Muscle of arm (tissue), 1 donor: ENCODE measurements at regions not wholly inside any gene's neighbourhood (a gene's known extent, or its start where the extent isn't known, plus 50 kb on each side); places are given as distances from the start of the nearest gene placed in this dataset.
A peak's percentile ranks its signal among the peaks of the same experiment; 100 is the strongest.

ENCODE experiments used
- DNase-seq: peaks from one replicate; pipeline ENCODE4 v3.0.0-alpha.2; 2013

DNA sequence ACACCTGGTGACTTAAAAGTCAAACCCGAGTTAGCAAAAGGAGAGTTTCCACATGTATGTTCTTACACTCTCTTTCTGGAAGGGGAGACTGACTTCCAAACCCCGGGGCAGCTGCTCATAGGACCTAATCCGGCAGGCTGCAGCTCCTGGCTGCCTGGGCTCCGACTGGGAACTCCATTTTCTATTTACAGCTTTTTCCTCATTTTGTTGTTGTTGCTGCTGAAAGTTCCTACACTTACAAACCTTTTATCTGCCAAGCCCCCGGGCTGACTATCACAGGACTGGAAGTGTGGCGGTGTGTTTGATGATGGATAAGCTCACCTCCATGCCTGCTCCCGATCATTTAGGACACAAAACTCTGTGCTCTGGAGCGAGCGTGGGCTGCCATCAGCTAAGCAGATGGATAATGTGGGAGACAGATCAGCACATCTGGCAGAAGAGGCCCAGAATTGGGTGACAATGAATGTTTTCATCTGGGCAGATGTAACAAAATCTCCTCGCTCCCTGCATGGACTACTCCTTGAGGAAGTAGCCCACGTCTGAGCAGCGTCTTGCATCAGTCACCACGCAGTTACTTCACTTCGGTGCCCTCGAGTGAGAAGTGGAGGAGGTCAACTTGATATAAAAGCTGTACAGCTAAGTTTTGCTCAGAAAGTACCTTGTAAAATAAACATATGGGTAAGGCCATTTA lies 114.4 kb upstream of the COPS8 start:
- DNase-seq = no peak

DNA sequence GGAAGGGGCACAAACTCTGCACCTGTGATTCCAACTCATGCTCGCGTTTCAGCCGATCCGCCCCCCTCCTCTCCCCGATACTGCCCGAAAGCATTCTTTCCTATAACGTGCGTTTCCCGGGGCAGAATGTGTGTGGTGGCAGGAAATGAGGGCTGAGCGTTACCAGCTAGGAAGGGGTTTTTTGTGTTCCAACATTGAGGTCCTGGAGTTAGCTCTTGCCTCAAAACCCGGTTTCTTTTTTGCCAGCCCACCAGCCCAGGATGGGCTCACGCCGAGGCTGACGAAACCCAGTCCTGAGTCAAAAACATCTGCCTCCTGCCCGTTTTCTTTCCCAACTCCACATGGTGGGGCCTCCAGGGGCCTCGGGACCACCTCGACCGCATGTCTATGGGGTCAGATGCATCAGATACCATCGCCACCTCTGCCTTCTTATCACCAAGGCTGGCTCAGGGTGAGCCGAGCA lies 113.7 kb upstream of the COPS8 start:
- no peak for DNase-seq

DNA sequence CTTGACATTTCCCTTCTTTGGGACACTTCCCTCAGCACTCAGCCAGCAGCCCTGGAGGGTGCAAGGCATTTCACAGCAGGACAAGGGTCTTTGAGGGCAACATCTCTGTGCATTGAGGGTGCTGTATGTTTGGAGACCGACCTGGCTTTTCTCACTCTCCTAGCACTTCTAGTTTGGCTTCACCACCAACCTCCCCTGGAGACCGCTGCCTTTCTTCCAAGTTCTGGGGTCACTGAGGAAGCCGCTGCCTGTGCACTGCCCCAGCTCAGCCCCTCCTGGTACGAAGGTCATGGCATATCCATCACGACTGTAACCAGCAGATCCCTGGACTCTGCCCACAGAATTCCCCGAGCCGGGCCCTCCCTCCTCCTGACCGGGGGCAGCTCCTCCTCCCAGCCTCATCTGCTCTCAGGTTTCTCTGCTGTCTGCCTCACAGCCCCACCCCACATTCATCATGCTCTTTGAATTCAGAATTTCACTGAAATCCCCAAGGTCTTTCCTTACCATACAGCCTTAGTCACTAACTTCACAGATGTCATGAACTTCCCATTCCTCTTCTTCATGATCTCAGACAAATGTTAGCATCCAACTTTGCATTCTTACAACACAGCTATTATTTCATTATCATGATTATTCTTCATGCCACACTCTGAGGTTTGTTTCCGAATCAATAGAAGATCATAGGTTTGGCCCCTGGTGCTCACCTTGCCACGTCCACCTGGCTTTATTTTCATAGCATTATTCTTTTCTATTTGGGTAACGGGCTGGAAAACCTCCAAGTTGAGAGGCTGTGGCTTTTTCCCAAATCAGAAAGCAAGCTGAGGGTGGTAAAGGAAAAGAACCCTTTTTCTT lies 113.0 kb upstream of the COPS8 start:
- DNase-seq = peak; percentile 71

DNA sequence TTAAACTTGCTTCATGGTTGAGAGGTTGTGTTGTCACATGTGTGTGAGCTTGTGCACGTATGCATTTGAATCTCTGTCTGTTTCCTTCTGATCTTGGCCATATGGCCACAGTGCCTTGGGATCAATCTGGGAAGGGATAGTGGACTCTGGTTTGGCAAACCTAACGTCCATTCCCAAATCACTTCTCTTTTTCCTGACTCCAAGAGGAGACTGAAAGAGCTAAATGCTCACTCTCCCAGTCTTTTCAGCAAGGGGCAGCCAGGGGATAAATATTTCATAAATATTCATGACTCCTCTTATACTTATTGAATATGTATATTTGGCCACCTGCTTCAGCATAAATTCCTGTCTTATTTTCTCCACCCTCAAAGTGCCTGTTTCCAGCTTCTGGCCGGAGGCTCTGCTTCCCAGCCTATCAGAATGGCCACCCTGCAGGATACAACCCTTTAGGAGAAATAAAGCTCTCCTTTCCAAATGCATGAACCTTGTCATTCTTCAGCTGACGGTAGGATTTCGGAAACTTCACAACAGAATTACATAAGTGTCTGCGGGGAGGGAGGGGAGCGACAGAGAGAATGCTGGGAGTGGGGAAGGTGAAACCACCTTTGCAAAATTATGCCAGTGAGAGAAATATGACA lies 112.2 kb upstream of the COPS8 start:
- DNase-seq = peak; percentile 76

DNA sequence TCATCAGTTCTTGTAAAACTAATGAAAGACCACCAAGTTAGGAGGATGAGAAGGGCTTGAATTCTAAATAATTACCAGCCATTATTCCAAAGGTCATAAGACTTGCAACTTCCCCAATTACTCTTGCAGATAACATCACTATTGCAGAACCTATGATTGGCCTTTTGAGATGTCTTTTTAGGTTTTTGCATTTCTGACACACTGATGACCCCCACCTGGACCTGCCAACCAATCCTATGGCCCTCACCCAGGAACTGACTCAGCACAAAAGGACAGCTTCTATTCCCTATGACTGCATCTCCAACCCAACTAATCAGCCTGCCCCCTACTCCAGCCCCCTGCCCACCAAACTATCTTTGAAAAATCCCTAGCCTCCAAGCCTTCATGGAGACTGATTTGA lies 111.5 kb upstream of the COPS8 start:
- no peak for DNase-seq

DNA sequence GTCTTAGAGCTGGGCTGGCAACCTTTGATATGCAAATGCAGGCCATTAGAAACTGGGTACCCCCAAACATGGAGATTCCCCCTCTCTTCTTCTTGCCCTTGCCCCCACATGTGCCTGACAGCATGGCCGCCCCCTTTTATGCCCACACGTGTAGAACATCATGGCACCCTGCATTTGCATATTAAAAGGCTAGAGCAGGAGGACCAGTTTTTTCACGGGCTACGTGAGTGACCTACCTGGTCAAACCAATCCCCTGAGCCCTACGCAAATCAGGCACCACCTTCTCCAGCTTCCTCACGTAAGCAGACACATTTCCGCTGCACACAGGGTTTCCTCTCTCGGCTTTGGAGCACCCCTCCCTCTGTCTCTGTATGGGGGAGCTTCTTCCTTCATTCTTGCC lies 110.9 kb upstream of the COPS8 start:
- no peak for DNase-seq

DNA sequence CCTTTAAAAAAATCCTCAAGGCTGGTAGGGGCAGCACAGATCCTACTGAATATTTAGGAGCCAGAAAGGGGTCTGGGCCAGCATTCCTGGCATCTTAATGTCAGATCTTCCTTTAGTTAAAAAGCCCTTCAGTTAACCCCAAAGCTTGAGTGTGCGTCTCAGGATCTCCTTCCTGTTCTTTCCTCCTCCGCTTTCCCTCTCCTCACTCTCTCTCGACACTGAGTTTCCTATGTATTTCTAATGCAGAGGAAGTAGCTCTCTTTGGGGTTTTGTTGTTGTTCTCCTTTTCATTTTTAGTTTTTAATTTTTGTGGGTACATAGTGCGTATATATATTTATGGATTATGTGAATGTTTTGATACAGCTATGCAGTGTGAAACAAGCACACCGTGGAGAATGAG lies 109.9 kb upstream of the COPS8 start:
- no peak for DNase-seq

DNA sequence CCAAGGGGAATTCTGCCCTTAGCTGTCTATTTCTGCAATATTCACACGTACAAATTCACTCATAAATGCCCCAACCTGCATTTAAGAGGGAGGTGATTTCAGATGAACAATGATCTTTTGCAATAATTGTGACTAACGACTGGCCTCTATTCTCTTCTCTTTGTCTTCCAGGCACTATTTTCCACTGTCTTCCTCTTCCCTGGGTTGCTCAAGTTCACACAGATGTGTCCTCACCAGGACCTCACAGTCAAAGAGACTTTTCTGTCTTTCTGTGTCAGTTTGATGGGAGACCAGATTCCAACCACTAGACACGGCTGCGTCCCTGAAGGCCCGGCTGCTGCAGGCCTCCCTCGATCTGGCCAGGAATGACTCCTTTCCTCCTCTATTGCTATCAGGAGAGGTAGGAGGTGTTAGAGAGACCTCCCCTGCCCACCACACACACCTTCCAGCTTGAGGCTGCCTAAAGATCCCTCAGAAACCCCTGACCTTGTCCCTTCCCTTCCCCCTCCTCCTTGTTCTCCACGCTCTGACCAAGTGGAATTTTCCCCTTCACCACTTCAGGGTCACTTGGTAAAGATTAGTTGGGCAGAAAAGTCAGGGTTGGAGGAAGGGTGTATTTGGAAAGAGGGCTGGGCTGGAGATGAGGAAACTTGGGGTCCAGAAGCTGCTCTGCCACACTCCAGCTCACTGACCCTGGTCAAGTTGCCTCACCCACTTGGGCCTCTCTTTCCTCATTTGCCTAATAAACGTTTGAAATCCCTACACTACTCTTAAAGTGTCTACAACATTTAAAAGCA lies 109.2 kb upstream of the COPS8 start:
- no peak for DNase-seq

DNA sequence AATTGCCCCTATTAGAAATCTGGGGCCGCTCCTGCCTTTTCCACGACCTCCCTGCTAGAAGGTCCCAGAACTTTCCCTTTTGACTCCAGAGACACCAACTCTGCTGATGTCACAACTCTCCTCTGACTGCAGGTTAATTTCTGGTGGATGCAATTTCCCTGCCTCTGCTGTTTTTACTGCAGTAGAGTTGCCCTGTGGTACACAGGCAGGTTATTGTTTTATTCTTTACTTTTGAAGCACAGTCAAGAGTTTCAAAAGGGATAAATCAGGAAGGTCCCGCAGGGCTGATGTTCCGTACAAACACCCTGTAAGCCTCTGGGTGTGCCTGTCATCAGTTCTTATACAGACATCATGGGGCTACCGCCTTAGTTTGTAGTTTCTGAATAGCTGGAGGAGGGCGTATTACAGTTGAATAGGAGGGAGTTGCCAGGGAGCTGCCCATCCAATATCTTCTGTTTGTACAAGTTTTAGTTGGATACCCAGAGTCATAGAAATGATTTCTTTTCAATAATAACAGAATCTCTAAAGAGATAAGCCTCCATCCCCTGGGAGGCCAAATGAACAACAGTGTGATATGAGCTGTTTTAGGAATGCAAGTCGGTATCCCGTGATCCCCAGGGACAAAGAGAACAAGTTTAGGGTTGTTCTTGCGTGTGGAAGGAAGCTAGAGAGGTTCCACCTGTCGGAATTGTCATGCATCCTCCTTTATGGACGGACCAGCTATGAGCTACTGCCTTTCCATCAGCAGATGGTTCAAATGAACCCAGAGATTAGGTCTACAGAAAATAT lies 108.4 kb upstream of the COPS8 start:
- no peak for DNase-seq

DNA sequence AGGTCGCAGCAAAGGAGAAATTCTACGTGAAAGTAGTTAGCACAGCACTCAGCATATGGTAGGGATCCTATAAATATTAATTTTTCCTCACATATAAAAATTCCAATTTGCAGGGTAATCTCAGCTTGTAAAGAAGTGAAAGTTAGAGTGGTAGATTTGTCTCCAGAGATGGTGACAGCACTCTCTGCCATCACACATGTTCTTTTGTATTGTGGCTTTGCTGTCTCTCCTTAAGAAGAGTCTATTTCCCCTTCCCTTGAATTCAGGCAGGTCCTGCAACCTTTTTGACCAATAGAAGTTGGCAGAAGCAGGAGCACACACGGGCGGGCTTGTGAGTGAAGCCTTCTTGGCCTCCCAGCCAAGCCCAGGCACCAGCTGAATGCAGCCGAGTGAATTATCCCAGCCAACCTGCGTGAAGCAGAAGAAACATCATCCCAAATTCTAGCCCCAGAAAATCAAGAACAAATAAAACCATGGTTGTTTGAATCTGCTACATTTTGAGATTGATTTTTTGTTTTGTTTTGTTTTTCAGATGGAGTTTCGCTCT lies 107.8 kb upstream of the COPS8 start:
- DNase-seq = no peak

DNA sequence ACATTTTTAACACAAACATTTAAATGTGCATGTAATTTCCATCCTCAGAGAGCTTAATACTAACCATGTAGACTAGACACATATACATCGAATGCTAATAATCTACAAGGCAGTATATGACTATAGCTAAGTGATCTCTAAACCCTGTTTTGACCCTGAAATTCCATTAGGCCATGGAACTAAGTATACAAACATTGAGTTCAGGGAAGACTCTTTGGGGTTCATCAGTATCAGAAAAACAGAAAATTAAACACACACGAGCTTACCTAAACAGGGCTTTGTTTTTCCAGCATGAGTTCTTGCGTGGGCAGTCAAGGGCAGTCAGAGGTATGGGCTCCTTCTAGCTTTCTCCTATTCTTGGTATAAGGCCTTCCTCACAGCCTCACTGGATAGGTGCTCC lies 106.0 kb upstream of the COPS8 start:
- DNase-seq = no peak

DNA sequence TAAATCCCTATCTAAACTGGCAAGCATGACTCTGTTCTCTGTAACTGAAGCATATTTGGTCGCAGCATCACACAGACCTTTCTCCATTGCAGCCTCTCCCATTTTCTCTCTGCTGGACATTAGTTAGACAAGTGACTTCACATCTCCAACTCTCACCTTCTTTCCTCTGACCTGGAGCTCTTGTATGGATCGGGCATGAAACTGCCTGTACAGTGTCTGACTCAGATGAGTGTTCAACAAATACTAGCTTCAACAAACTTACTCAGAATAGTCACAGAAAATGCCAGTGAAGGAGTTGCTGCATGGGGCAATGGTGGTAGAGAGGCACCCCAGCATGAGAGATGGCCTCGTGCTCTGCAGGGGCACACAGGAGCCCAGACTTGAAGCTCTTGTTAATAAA lies 104.7 kb upstream of the COPS8 start:
- DNase-seq = no peak

DNA sequence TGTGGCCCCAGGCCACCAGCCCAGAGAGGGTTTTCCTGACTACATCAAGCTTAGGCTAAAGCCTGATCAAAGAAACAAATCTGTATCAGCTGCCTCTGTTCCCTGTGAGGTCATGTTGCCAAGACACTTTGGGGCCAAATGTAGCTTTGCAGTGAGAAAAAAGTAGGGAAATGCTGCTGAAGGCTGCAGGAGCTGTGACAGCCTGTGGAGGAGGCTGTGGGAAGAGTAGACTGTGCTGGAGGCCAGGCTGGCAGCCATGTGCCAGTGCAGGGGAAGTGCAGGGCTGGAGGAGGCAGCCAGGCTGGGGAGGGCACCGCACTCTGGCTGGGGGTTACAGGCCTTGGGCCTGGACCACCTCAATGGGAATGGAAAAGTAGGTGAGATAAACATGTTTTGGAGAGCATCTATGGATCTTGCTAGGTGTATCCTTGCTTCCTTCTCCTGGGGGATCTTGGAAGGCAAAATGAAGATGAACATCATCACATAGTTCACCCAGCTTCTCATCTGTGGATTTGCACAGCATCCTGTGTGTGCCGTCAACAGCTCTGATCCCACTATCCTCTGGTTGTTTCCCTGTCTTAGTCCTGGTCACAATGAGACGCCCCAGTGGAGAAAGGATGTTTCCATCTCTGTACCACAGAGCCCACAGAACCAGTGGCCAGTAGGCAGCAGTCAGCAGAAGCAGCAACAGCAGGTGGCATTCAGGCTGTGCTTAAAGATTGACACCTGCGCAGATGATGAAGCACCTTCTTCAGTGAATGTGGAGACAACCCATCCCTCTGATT lies 103.8 kb upstream of the COPS8 start:
- no peak for DNase-seq

DNA sequence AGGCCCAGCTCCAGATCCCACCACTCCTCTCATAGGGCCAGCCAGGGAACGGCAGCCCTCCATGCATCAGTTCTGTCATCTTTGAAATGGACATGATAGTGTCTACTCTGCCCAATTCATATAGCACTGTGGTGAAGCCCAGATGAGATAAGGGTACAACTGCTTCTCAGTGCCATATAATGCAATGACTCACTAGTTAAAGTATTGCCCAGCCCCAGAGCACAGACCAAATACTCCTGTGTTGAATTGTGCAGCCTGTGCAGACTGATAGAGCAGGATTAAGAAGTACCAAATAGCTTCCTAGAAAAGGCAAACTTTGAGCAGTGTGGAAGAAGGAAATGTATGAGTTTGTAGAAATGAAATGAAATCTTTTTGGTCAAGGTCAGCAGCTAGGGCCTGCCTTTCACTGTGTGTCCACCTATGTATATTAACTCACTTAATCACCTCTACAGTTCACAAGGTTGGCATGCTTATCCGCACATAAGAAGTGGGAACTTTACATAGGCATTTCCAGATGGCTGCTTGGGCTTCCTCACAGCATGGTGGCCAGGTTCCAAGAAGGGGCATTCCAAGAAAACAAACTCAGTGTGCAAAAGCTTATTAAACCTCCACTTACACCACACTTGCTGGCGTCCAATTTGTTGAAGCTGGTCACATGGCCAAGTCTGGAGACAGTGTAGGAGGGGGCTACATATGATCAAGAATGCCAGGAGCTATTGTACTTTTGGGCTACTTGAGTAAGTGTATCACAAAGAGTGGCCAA lies 102.8 kb upstream of the COPS8 start:
- DNase-seq = no peak

DNA sequence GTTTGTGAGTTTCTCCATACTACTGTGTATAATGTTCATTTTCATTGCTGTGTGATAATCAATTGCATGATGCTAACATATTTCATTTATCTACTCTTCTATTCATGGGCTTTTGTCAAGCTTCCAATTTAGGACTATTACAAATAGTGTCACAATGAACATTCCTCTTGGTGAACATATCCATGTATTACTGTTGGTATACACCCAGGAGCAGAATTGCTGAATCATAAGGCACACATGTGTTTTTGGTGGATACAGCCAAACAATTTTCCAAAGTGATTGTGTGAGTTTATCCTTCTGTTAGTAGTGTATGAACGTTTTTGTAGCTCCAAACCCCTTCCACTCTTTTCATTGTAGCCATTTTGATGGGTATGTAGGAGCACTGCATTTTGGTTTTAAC lies 101.6 kb upstream of the COPS8 start:
- DNase-seq = no peak

DNA sequence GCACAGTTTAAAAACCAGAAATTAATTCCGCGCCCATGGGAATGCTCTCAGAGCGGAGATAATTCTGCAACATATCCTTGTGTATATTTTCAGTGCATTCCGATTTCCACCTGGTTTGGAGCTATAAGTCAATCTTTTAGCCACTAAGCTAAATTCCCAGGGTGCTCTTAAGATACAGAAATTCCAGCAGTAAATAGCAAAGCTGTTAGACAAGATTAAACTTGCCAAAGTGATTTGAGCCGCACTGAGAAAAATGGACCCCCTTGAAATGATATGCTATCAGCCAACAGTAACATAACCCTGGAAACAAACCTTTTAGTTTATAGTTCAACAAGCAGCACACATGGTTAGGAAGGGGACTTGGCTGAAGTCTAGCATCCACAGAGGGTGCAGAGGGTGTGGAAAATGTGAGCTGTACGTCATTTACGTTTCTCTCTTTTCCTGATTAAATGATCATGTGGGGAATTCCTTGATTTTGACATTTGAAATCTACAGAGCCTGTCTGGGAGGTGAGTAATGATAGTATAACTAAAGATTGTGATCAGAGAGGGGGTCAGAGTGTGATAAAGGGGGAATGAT lies 99.8 kb upstream of the COPS8 start:
- DNase-seq = no peak

DNA sequence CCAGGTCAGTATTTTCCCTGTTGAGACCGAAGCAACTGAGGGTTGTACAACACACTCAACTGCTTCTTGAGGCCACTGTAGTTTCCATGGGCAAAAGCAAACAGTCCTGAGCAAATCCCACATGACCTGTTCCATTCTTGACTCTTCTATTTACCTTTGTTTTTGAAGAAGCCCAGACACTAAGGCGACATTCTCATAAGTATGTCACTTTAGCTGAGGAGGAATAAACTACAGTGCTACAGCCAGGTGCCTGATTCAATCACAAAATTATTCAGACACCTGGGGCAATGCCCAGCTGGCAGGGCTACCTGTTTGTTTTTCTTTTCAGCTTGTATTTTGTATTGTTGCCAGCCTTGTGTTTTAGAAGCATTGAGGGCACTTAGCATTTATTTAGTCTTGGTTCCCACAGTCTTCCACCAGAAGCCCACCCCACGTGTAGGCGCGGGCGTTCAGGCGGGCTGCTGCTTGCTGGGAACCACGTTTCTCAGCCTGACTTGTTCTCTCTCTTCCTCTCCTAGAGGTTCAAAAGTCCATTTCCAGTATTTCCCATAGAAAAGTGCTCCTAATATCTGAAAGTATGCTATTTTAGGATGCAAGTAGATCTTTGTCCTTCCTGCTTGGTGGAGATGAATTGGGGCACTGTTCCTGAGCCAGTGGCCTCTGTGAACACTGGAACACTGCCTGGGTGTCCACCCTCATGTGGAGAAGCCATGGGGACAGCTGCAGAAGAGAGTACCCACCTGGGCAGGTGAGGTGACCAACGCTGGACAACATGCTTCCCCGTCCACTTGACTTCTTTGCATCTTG lies 99.0 kb upstream of the COPS8 start:
- no peak for DNase-seq

DNA sequence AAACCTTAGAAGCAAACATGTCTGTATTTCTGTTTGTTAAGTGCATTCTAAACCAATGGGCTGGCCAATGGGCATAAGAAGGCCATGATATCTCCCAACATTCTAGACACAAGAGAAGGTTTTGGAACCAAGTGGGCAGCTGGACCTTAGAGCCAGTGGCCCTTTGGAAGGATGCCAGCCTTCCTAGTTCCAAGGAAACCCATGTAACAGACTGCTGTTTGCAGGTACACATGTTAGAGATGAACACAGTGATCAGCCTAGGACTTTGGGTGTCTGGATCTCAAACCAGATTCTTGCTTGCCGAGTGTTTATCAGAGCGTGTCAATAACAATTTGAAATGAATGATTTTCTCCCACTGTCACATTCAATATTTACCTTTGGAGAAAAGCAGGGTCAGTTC lies 97.5 kb upstream of the COPS8 start:
- no peak for DNase-seq
